Activated CD8-positive, alpha-beta T cell treated with anti-CD3 and anti-CD28 coated beads for 36 hours (primary cell): ENCODE measurements at regions not wholly inside any gene's neighbourhood (a gene's known extent, or its start where the extent isn't known, plus 50 kb on each side); places are given as distances from the start of the nearest gene placed in this dataset.

Experiments
- ATAC-seq: fragments of 200-7000 bp; cut with Tn5 transposase; one replicate; pipeline ENCODE4 v1.10.0; 2021; ENCODE audit warnings: mild to moderate bottlenecking, moderate library complexity
- CTCF ChIA-PET: fragments of 350-600 bp; sonication (Branson Sonifier 250); formaldehyde crosslinking; loops from one replicate; lab custom pipeline; 2021; ENCODE audit warnings: antibody characterized with exemption; lab: Charles Lee
- POLR2A ChIA-PET: fragments of 350-600 bp; sonication (Branson Sonifier 250); formaldehyde crosslinking; loops from one replicate; lab custom pipeline; 2021; ENCODE audit warnings: antibody characterized with exemption; lab: Charles Lee
- DNase-seq: peaks from one replicate; pipeline ENCODE4 v3.0.0-alpha.2; 2020
- H3K27ac Mint-ChIP-seq: one replicate; pipeline ENCODE4 v1.8.0; 2021; ENCODE audit warnings: mild to moderate bottlenecking, mixed read lengths
- H3K27me3 Mint-ChIP-seq: one replicate; pipeline ENCODE4 v1.8.0; 2021; ENCODE audit warnings: mixed read lengths
- H3K36me3 Mint-ChIP-seq: one replicate; pipeline ENCODE4 v1.8.0; 2021; ENCODE audit warnings: low read depth, mixed read lengths
- H3K4me1 Mint-ChIP-seq: one replicate; pipeline ENCODE4 v1.8.0; 2021; ENCODE audit warnings: low read depth, mixed read lengths
- H3K4me3 Mint-ChIP-seq: one replicate; pipeline ENCODE4 v1.8.0; 2021; ENCODE audit warnings: mild to moderate bottlenecking, moderate library complexity, mixed read lengths
- H3K9me3 Mint-ChIP-seq: one replicate; pipeline ENCODE4 v1.8.0; 2021; ENCODE audit warnings: mixed read lengths
- intact Hi-C: fragments of 100-400 bp; cut with micrococcal nuclease; formaldehyde crosslinking; loops from one replicate; pipeline ENCODE4 v1.10.0; 2022
- TF ChIP-seq, protein P1 (sequence below): fragments of 200-600 bp; IDR thresholded peaks from one replicate; pipeline ENCODE4 v1.8.0; 2022; ENCODE audit warnings: antibody characterized with exemption, mild to moderate bottlenecking

DNA sequence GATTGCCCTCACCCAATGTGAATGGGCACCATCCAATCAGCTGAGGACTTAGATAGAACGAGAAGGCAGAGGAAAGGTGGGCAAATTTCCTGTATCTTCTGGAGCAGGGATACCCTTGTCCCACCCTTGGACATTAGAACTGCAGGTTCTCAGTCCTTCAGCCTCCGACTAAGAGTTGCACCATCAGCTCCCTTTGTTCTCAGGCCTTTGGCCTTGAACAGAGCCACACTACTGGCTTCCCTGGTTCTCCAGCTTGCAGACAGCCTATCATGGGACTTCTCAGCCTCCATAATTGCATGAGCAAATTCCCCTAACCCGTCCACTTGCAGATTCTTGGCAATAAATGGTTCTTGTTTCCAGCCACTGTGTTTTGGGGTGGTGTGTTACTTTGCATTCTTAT, 102.4 kb downstream of the LSM3 start:
- ATAC-seq = no peak
- Mint-ChIP-seq H3K9me3 (no peaks in the 10 kb centered on the region), H3K27me3 (no peaks in the 10 kb centered on the region), H3K4me1 (no peaks in the 10 kb centered on the region), H3K36me3 (no peaks in the 10 kb centered on the region), H3K27ac (no peak overlapping the region), H3K4me3 (no peak overlapping the region)
- CTCF ChIA-PET = interaction anchor here (1.1 kb wide), 1 partner anchor 78 kb away, joined by 3 read pairs; no protein-coding TSS in a partner anchor
- POLR2A ChIA-PET = no interaction called here
- TF ChIP-seq, protein P1, sequence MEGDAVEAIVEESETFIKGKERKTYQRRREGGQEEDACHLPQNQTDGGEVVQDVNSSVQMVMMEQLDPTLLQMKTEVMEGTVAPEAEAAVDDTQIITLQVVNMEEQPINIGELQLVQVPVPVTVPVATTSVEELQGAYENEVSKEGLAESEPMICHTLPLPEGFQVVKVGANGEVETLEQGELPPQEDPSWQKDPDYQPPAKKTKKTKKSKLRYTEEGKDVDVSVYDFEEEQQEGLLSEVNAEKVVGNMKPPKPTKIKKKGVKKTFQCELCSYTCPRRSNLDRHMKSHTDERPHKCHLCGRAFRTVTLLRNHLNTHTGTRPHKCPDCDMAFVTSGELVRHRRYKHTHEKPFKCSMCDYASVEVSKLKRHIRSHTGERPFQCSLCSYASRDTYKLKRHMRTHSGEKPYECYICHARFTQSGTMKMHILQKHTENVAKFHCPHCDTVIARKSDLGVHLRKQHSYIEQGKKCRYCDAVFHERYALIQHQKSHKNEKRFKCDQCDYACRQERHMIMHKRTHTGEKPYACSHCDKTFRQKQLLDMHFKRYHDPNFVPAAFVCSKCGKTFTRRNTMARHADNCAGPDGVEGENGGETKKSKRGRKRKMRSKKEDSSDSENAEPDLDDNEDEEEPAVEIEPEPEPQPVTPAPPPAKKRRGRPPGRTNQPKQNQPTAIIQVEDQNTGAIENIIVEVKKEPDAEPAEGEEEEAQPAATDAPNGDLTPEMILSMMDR = no peak
- intact Hi-C loops = no loop called here
- no peak for DNase-seq

DNA sequence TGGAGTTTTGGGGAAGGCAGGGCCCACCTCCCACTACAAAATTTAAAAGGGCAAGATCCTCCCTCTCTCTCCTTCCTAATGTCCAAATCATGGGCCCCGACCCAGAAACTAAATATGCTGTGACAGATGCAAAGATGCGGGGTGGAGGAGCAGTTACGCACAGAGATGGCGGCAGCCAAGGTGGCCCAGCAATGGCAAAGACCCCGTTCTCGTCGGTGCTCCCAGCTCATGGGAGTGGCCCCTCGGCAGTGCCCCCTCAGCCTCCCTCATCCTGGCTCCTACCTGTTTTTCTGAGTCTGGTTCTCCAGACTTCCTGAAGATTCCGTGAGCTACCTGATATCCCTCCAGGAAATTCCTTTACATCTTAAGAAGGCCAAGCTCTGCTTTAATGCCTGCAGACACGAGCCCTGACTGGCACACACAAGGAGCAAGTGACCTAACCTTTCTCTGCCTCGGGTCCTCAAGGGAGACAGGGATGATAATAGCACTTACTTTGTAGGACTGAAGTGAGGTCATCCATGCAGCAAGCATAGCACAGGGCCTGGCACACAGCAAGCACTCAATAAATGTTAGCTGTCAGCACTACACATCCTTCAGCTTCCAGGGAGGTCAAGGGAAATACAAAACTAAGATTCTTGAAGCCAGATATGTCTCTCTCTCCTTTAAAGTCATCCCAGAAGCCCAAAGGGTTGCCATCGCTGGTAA, 103.5 kb downstream of the LSM3 start:
- CTCF ChIA-PET = interaction anchor here (0.7 to 1.5 kb wide), 3 partner anchors 79 to 397 kb away, joined by 3 to 5 read pairs (median 3); no protein-coding TSS in a partner anchor
- no peak for DNase-seq

DNA sequence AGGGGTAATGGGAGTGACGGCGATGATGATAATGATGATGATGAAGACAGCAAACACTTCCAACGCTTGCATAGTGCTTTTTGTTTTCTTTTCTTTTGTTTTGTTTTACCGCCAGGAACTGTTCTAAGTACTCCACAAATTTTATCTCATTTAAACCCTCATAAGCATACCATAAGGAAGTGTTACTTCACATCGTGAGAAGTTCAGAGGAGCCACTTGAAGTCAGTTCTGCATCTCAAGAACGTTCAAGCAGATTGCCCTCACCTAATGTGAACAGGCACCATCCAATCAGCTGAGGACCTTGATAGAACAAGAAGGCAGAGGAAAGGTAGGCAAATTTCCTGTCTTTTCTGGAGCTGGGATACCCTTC, 104.1 kb downstream of the LSM3 start:
- H3K27me3 Mint-ChIP-seq = no peaks in the 10 kb centered on the region
- no peak overlapping the region for H3K4me3 Mint-ChIP-seq
- no peak for ATAC-seq
- no peaks in the 10 kb centered on the region for H3K36me3 Mint-ChIP-seq
- DNase-seq = no peak
- ChIA-PET CTCF (interaction anchor here (1.5 kb wide), 1 partner anchor 186 kb away, joined by 5 read pairs; no protein-coding TSS in a partner anchor), POLR2A (no interaction called here)
- no peak overlapping the region for H3K27ac Mint-ChIP-seq
- intact Hi-C loops = no loop called here
- TF ChIP-seq, protein P1 = no peak
- no peaks in the 10 kb centered on the region for H3K4me1 Mint-ChIP-seq
- H3K9me3 Mint-ChIP-seq = no peaks in the 10 kb centered on the region

More for the DNA sequence above, 103.5 kb downstream of the LSM3 start:
- no peak overlapping the region for H3K27ac Mint-ChIP-seq
- no peaks in the 10 kb centered on the region for H3K4me1 Mint-ChIP-seq
- intact Hi-C loops = no loop called here
- TF ChIP-seq, protein P1 = no peak
- no peaks in the 10 kb centered on the region for H3K36me3 Mint-ChIP-seq
- ATAC-seq = no peak
- POLR2A ChIA-PET = no interaction called here
- H3K27me3 Mint-ChIP-seq = no peaks in the 10 kb centered on the region
- no peak overlapping the region for H3K4me3 Mint-ChIP-seq
- H3K9me3 Mint-ChIP-seq = no peaks in the 10 kb centered on the region

DNA sequence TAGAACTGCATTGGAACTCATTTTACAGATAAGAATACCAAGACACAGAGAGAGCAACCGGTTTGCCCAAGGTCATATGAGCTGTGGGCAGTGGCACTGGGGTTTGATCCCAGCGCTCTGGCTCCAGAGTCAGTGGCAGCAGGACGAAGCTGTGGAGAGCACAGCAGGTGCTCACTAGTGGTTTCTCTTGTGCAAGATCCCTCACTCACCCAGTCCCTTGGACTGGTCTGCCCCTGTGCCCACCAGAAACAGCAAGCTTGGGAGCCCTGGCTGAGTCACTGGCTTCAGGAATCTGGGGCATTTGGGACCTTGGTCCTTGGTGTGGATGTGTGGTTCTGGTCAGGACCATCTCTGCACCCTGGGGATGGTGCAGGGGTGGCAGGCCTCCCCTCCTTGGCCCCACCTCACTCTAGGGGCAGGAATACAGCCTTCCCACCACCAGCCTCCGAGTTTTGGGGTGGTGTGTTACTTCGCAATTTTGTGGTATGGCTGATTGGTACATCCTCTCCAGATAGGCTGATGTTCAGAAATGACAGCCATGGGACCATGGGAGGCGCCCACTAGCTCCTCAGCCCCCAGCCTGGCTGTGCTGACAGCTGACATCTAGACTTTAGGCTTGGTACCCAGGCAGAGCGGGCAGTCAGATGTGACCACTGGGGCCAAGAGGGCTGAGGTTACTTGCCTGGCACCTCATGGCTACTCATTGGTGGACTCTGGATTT, 104.6 kb downstream of the LSM3 start:
- H3K36me3 Mint-ChIP-seq = no peaks in the 10 kb centered on the region
- CTCF ChIA-PET = no interaction called here

More for the DNA sequence above, 104.6 kb downstream of the LSM3 start:
- POLR2A ChIA-PET = no interaction called here
- Mint-ChIP-seq H3K4me3 (no peak overlapping the region), H3K27me3 (no peaks in the 10 kb centered on the region), H3K27ac (no peak overlapping the region), H3K9me3 (no peaks in the 10 kb centered on the region), H3K4me1 (no peaks in the 10 kb centered on the region)
- TF ChIP-seq, protein P1 = no peak
- DNase-seq (no peak), ATAC-seq (no peak)
- intact Hi-C loops = no loop called here
